ENCODE measurements at regions not wholly inside any gene's neighbourhood (a gene's known extent, or its start where the extent isn't known, plus 50 kb on each side); places are given as distances from the start of the nearest gene placed in this dataset.

DNA sequence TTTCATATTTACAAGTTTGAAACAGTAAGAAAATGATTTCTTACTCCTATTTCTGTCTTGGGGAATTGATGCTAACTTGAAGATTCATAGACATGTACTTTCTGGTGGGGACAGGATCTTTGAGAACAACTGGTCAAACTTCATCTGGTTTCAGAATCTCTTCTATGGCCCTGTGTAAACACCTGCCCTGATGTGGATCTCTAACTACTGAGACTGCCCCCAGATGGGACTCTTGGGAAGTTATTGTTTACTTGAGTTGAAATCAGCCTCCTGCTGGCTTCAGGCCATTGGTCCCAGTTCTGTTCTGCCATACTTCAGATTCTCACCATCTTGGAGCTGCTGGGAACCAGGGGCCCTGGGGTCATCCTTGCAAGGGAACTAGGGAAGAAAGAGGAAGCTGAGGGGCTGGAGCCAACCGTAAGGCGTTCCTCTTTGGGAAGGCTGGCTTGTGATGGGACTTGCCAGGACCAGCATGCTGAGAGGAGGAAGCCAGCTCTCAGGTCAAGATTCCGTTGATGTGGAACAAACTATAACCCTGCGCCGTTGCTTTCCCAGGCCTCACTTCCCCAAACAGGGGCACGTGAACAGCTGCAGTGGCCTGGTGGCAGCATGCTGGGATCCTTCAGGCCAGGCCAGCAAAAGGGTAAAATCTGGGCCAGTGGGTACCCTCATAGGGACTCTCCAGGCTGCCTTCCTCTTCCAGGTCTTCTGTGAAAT lies 135.5 kb upstream of the CXCR4 start:
- TF ChIP-seq, protein P1, sequence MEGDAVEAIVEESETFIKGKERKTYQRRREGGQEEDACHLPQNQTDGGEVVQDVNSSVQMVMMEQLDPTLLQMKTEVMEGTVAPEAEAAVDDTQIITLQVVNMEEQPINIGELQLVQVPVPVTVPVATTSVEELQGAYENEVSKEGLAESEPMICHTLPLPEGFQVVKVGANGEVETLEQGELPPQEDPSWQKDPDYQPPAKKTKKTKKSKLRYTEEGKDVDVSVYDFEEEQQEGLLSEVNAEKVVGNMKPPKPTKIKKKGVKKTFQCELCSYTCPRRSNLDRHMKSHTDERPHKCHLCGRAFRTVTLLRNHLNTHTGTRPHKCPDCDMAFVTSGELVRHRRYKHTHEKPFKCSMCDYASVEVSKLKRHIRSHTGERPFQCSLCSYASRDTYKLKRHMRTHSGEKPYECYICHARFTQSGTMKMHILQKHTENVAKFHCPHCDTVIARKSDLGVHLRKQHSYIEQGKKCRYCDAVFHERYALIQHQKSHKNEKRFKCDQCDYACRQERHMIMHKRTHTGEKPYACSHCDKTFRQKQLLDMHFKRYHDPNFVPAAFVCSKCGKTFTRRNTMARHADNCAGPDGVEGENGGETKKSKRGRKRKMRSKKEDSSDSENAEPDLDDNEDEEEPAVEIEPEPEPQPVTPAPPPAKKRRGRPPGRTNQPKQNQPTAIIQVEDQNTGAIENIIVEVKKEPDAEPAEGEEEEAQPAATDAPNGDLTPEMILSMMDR (IDR thresholded peaks at IDR 0.05) = no peak
- TF ChIP-seq POLR2A (IDR thresholded peaks at IDR 0.05) (no peak), POLR2AphosphoS5 (IDR thresholded peaks at IDR 0.05) (no peak)

All from breast epithelium (tissue), 3 donors.